Bronchial epithelial cell (primary cell): ENCODE measurements at regions not wholly inside any gene's neighbourhood (a gene's known extent, or its start where the extent isn't known, plus 50 kb on each side); places are given as distances from the start of the nearest gene placed in this dataset.

Source experiments
- DNase-seq: peaks from one replicate; pipeline ENCODE4 v3.0.0-alpha.2; 2010; ENCODE audit warnings: low read depth
- FAIRE-seq: peaks from 2 replicates; lab custom pipeline; 2011; peaks lifted over from hg19 to GRCh38; lab: Jason Lieb, UNC
- H3K27me3 ChIP-seq: 2 replicates; pipeline ENCODE4 v1.5.1; 2011; ENCODE audit warnings: low read length; ENCODE audit not compliant: control insufficient read depth, insufficient read depth
- H3K36me3 ChIP-seq: 2 replicates; pipeline ENCODE4 v1.5.1; 2011; ENCODE audit warnings: low read length; ENCODE audit not compliant: control insufficient read depth, insufficient read depth
- H3K4me3 ChIP-seq: 2 replicates; pipeline ENCODE4 v1.5.1; 2011; ENCODE audit warnings: mild to moderate bottlenecking, low read depth, low read length, control low read depth
- CTCF ChIP-seq: IDR thresholded peaks from 2 replicates; pipeline ENCODE4 v1.5.1; 2011; ENCODE audit warnings: mild to moderate bottlenecking, moderate library complexity, low read length, control low read depth, inconsistent platforms; ENCODE audit not compliant: insufficient read depth, severe bottlenecking

GRCh38 chr1:221891708-221892107 lies 149.8 kb upstream of the DUSP10 start:
- TF ChIP-seq CTCF: no peak
- Histone ChIP-seq H3K27me3 (no peaks in the 10 kb centered on the region), H3K4me3 (no peak overlapping the region), H3K36me3 (no peaks in the 10 kb centered on the region)
- DNase-seq (peak; percentile 70), FAIRE-seq (no peak)

- TF ChIP-seq CTCF: no peak
- no peak for FAIRE-seq
Observed at GRCh38 chr1:221888801-221889200, 146.9 kb upstream of the DUSP10 start.

GRCh38 chr1:221888218-221888617 lies 146.3 kb upstream of the DUSP10 start:
- Histone ChIP-seq H3K4me3 (no peak overlapping the region), H3K27me3 (no peaks in the 10 kb centered on the region), H3K36me3 (no peaks in the 10 kb centered on the region)
- DNase-seq (no peak), FAIRE-seq (no peak)
- TF ChIP-seq CTCF: no peak

More at GRCh38 chr1:221888801-221889200, 146.9 kb upstream of the DUSP10 start:
- Histone ChIP-seq H3K36me3 (no peaks in the 10 kb centered on the region), H3K4me3 (no peak overlapping the region), H3K27me3 (no peaks in the 10 kb centered on the region)
- DNase-seq: no peak

GRCh38 chr1:221887758-221888157 lies 145.9 kb upstream of the DUSP10 start:
- no peaks in the 10 kb centered on the region for H3K27me3 ChIP-seq
- no peaks in the 10 kb centered on the region for H3K36me3 ChIP-seq
- DNase-seq (no peak), FAIRE-seq (no peak)
- TF ChIP-seq CTCF: no peak
- no peak overlapping the region for H3K4me3 ChIP-seq

- Histone ChIP-seq H3K27me3 (no peaks in the 10 kb centered on the region), H3K4me3 (no peak overlapping the region), H3K36me3 (no peaks in the 10 kb centered on the region)
- no peak for DNase-seq
- no peak for TF ChIP-seq CTCF
- FAIRE-seq: no peak
Observed at GRCh38 chr1:221887415-221887746, 145.5 kb upstream of the DUSP10 start.

- TF ChIP-seq CTCF: no peak
- FAIRE-seq (peak; percentile 81), DNase-seq (peak; percentile 98)
- H3K36me3 ChIP-seq: no peaks in the 10 kb centered on the region
- H3K4me3 ChIP-seq: no peak overlapping the region
- H3K27me3 ChIP-seq: no peaks in the 10 kb centered on the region
Observed at GRCh38 chr1:221886743-221887414, 145.0 kb upstream of the DUSP10 start.
